ENCODE measurements at regions not wholly inside any gene's neighbourhood (a gene's known extent, or its start where the extent isn't known, plus 50 kb on each side); places are given as distances from the start of the nearest gene placed in this dataset.

GRCh38 chr7:153383781-153384180, 624.2 kb downstream of the ACTR3B start:
- no peak for ATAC-seq (ENCODE audit: low FRiP score)

DNA sequence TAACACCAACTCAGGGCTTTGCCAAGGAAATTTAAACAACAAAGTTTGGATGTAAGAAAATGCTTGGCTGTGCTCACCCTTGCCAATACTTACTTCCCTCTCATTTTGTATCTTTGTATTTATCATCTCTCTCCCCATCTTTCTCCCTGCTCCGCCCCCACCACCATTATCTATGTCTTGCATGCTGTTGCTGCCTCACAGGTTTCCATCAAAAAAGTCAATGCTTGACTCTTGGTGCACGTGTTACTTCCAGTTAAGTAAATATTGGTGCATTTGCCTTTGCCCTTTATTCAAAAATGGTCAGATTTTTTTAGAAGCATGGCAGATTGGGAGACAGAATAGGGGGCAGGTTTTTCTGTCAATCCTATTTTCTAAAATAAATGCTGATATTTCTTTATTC, 626.0 kb downstream of the ACTR3B start:
- DNase-seq (ENCODE audit: low spot score) (no peak), ATAC-seq (ENCODE audit: low FRiP score) (no peak)

More at GRCh38 chr7:153383781-153384180, 624.2 kb downstream of the ACTR3B start:
- TF ChIP-seq, protein P1, sequence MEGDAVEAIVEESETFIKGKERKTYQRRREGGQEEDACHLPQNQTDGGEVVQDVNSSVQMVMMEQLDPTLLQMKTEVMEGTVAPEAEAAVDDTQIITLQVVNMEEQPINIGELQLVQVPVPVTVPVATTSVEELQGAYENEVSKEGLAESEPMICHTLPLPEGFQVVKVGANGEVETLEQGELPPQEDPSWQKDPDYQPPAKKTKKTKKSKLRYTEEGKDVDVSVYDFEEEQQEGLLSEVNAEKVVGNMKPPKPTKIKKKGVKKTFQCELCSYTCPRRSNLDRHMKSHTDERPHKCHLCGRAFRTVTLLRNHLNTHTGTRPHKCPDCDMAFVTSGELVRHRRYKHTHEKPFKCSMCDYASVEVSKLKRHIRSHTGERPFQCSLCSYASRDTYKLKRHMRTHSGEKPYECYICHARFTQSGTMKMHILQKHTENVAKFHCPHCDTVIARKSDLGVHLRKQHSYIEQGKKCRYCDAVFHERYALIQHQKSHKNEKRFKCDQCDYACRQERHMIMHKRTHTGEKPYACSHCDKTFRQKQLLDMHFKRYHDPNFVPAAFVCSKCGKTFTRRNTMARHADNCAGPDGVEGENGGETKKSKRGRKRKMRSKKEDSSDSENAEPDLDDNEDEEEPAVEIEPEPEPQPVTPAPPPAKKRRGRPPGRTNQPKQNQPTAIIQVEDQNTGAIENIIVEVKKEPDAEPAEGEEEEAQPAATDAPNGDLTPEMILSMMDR (IDR thresholded peaks at IDR 0.05), result no peak
- DNase-seq (ENCODE audit: low spot score), result no peak

GRCh38 chr7:153386556-153386955, 627.0 kb downstream of the ACTR3B start:
- ATAC-seq (ENCODE audit: low FRiP score) (no peak), DNase-seq (ENCODE audit: low spot score) (no peak)
- TF ChIP-seq, protein P1 (IDR thresholded peaks at IDR 0.05), result no peak

More for the DNA sequence above, 626.0 kb downstream of the ACTR3B start:
- TF ChIP-seq, protein P1 (IDR thresholded peaks at IDR 0.05), result no peak

- ATAC-seq (ENCODE audit: low FRiP score) (no peak), DNase-seq (ENCODE audit: low spot score) (no peak)
- TF ChIP-seq, protein P1 (IDR thresholded peaks at IDR 0.05), result no peak
Observed at GRCh38 chr7:153388611-153389010, 629.1 kb downstream of the ACTR3B start.

- TF ChIP-seq, protein P1 (IDR thresholded peaks at IDR 0.05), result no peak
- ATAC-seq (ENCODE audit: low FRiP score), result no peak
Observed at GRCh38 chr7:153389261-153389660, 629.7 kb downstream of the ACTR3B start.

DNA sequence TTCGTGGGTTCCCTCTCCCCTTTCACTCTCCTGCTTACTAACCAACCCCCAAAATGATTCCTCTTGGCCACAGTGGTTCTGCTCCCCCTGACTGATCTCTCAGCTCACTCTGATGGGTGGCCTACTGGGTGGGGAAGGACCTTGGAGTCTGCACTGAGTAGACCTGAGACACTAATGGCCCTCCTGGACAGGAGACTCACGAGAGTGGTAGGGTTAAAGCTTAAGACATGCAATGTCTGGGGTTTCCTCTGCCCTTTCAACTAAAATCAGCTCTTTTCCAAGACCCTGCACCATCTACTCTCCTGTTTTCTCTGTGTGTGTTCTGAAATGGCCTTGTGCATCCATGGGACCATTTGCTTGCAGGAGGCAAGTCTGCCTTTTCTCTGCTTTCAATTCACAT, 631.4 kb downstream of the ACTR3B start:
- TF ChIP-seq, protein P1 (IDR thresholded peaks at IDR 0.05), result no peak
- ATAC-seq (ENCODE audit: low FRiP score) (no peak), DNase-seq (ENCODE audit: low spot score) (no peak)

More at GRCh38 chr7:153389261-153389660, 629.7 kb downstream of the ACTR3B start:
- no peak for DNase-seq (ENCODE audit: low spot score)

DNA sequence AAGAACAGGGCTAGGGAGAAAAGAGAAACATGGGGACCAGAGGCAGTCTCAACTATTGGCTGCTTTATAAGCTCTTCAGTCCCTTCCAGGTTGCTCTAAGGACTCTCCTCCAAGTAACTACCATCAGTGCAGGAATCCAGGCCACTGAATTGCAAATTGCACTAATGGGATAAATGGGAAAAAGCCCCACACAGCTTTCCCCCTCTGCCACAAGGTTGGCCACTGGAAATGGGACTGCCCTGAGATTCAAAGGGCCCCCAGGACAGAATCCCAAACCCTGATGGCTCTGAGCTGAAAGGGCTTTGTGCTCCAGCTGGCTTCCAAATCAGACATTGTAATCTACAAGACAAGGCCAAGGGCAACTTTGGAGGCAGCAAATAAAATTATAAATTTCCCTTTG, 633.2 kb downstream of the ACTR3B start:
- ATAC-seq (ENCODE audit: low FRiP score), result no peak
- no peak for DNase-seq (ENCODE audit: low spot score)
- TF ChIP-seq, protein P1 (IDR thresholded peaks at IDR 0.05), result no peak

Measured in omental fat pad (tissue), 3 donors.